IPS-18c (cell line): ENCODE measurements at regions not wholly inside any gene's neighbourhood (a gene's known extent, or its start where the extent isn't known, plus 50 kb on each side); places are given as distances from the start of the nearest gene placed in this dataset.
"Not testable (repeated sequence)": the region's sequence is repeated elsewhere in the genome, so short reads cannot be mapped to it uniquely, and the experiment has no call there.

Experiments used
- H3K4me3 ChIP-seq: 2 replicates; pipeline ENCODE4 v1.7.0; 2013; ENCODE audit warnings: low read depth, mild to moderate bottlenecking, low read length, moderate library complexity; ENCODE audit not compliant: insufficient read depth
- H3K9me3 ChIP-seq: one replicate; pipeline ENCODE4 v1.6.1; 2013; ENCODE audit warnings: mild to moderate bottlenecking, low read length, moderate library complexity; ENCODE audit not compliant: control insufficient read depth, insufficient read depth

- no peak overlapping the region for H3K4me3 ChIP-seq
- no peaks in the 10 kb centered on the region for H3K9me3 ChIP-seq
Measured at GRCh38 chr21:18545908-18546307, 142.3 kb upstream of the TMPRSS15 start.

DNA sequence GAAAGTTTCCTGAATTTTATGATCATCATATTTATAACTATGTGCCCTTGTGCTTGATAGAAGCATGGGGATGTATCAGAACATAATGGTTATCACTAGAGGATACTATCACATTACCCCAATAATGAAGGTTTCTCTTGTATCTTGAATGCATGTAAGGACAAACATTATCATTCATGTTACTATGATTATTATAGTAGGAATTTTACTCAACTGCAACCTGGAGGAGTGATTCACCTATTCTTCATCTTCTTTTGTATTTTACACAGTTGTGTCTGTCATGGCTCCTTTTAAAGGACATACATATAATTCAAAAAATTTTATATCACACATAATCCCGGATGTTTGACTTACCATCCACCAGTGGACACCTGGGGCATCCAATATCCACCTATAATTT lies 143.8 kb upstream of the TMPRSS15 start:
- Histone ChIP-seq H3K4me3 (no peak overlapping the region), H3K9me3 (no peaks in the 10 kb centered on the region)

- Histone ChIP-seq H3K9me3 (no peaks in the 10 kb centered on the region), H3K4me3 (no peak overlapping the region)
Measured at GRCh38 chr21:18548249-18548648, 144.7 kb upstream of the TMPRSS15 start.

- no peak overlapping the region for H3K4me3 ChIP-seq
- no peaks in the 10 kb centered on the region for H3K9me3 ChIP-seq
Measured at GRCh38 chr21:18549214-18549905, 145.8 kb upstream of the TMPRSS15 start.

DNA sequence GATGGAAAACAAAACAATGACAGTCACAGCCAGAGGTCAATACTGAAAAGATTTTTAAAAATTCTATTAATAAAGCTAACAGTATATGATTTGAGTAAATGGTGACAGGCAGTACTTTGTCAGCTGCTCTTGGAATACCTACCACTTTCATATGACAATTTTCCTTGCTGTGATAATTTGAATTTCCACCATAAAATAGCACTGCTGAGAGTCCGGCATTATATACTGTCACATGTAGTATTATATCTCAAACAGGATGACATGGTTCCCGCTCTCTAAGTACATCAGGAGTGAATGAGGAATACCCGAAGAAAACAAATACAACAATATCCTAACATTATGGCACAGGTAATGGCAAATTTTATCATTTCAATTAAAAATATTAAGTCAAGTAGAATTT lies 146.8 kb upstream of the TMPRSS15 start:
- Histone ChIP-seq H3K9me3 (no peaks in the 10 kb centered on the region), H3K4me3 (no peak overlapping the region)

GRCh38 chr21:18553786-18554185 lies 150.2 kb upstream of the TMPRSS15 start:
- no peaks in the 10 kb centered on the region for H3K9me3 ChIP-seq
- H3K4me3 ChIP-seq = no peak overlapping the region

GRCh38 chr21:18567770-18568169 lies 164.2 kb upstream of the TMPRSS15 start:
- not testable (repeated sequence) for H3K4me3 ChIP-seq, H3K9me3 ChIP-seq

DNA sequence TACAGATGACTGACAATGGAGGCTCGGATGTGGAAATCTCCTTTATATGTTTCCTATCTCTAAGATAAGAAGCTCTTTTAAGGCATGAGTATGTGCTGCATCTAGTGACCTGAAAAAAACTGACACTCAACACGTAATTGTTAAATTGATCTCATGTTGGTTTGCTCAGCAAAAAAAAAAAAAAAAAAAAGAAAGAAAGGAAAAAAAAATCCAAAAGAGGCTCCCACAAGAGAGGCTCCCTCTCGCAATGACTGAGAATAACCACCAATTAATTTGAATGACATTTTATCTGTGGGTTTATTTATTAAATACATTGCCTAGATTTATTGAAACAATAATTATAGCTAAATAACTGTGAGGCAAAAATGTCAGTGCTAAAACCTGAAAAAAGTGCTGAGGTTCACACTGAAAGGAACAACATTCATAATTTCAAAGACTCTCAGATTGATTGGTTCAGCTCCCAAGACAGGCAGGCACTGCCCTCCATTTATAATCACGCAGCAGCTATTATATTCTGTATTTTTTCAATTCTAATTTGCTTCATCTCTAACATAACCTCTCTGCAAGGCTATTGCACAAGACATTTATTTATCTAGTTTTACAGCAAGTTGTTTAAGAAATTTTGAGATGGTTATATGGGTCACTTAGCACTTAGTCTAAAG lies 184.5 kb upstream of the TMPRSS15 start:
- Histone ChIP-seq H3K4me3 (no peak overlapping the region), H3K9me3 (no peaks in the 10 kb centered on the region)

DNA sequence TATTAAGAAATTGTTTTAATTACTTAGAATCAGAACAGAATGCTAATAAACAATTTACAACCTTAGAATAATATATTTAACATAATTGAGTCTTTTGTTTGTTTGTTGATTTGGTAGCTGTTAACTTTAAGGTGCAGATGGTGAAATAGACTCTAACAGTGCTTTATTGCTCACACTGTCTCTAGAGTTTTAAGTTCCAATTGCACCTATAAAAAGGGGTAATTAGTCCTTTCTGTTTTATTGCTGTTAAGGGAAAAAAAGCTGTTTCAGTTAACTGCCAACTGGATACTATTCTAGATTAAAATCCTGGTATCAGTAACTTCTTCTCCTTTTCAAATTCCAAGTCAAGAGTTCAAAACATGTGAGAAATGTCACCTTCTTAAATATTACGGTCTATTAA lies 197.6 kb upstream of the TMPRSS15 start:
- Histone ChIP-seq H3K9me3 (no peaks in the 10 kb centered on the region), H3K4me3 (no peak overlapping the region)

- H3K4me3 ChIP-seq = no peak overlapping the region
Measured at GRCh38 chr21:18602711-18603110, 199.1 kb upstream of the TMPRSS15 start.

GRCh38 chr21:18603261-18603660 lies 199.7 kb upstream of the TMPRSS15 start:
- Histone ChIP-seq H3K4me3 (no peak overlapping the region), H3K9me3 (no peaks in the 10 kb centered on the region)

More at GRCh38 chr21:18602711-18603110, 199.1 kb upstream of the TMPRSS15 start:
- H3K9me3 ChIP-seq = no peaks in the 10 kb centered on the region

GRCh38 chr21:18603980-18604379 lies 200.4 kb upstream of the TMPRSS15 start:
- no peaks in the 10 kb centered on the region for H3K9me3 ChIP-seq

GRCh38 chr21:18608226-18608625 lies 204.6 kb upstream of the TMPRSS15 start:
- no peak overlapping the region for H3K4me3 ChIP-seq
- H3K9me3 ChIP-seq = no peaks in the 10 kb centered on the region

More at GRCh38 chr21:18603980-18604379, 200.4 kb upstream of the TMPRSS15 start:
- no peak overlapping the region for H3K4me3 ChIP-seq

DNA sequence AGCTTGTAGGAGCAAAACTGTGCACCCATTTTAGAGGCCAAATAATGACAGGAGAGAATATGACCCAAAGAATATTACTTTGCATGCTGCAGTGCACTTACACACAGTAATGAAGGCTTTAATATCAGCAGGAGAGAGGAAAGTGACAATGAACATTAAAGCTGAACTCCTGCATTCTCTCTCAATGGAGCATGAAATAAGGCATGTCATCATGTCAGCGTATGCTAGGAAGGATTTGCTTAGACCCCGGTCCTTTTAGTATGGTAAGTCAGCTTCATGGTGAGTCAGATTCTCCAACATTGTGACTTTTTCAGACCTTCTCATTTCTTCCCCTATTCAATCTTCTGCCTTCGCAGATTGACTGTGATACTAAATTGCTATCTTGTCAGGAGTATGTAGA lies 210.7 kb upstream of the TMPRSS15 start:
- no peak overlapping the region for H3K4me3 ChIP-seq
- no peaks in the 10 kb centered on the region for H3K9me3 ChIP-seq

DNA sequence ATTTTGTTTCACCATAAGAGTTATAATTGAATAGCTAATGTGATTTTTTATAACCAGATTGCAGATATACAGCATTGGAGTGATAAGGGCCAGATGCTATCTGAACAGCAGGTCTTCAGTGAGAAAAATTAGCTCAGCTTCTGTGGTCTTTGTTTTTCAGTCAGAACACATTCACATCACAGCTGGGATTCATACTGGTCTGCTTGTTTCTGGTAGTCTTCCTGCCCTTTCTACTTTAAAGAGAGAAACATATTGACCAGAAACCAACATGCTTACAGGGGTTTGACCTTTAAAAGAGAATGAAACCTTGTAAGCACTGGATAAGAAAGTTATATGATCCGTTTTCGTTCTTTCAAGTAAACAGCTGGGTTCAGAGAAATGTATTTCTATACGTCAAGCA lies 213.7 kb upstream of the TMPRSS15 start:
- no peaks in the 10 kb centered on the region for H3K9me3 ChIP-seq
- no peak overlapping the region for H3K4me3 ChIP-seq

- Histone ChIP-seq H3K4me3 (no peak overlapping the region), H3K9me3 (no peaks in the 10 kb centered on the region)
Measured at GRCh38 chr21:18620436-18620835, 216.9 kb upstream of the TMPRSS15 start.

GRCh38 chr21:18622383-18622782 lies 218.8 kb upstream of the TMPRSS15 start:
- H3K9me3 ChIP-seq = no peaks in the 10 kb centered on the region
- no peak overlapping the region for H3K4me3 ChIP-seq

GRCh38 chr21:18630446-18630845 lies 226.9 kb upstream of the TMPRSS15 start:
- Histone ChIP-seq H3K4me3 (no peak overlapping the region), H3K9me3 (no peaks in the 10 kb centered on the region)

DNA sequence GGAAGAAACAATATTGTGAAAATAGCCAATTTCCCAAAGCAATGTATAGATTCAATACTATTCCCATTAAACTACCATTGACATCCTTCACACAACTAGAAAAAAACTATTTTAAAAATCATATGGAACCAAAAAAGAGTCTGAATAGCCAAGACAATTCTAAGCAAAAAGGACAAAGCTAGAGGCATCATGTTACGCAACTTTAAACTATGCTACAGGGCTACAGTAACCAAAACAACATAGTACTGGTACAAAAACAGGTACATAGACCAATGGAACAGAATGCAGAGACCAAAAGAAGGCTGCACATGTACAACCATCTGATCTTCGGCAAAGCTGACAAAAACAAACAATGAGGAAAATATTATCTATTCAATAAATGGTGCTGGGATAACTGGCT lies 233.3 kb upstream of the TMPRSS15 start:
- Histone ChIP-seq H3K9me3 (no peaks in the 10 kb centered on the region), H3K4me3 (no peak overlapping the region)
